Activated CD8-positive, alpha-beta T cell treated with anti-CD3 and anti-CD28 coated beads, Interleukin-2, amount 10 ng/mL, durations not matched to agents 7 days and 5 days (primary cell): ENCODE measurements at regions not wholly inside any gene's neighbourhood (a gene's known extent, or its start where the extent isn't known, plus 50 kb on each side); places are given as distances from the start of the nearest gene placed in this dataset.

ENCODE experiments used
- ATAC-seq: fragments of 150-1000 bp; cut with Tn5 transposase; one replicate; pipeline ENCODE4 v1.10.0; 2021; ENCODE audit warnings: moderate library complexity
- CTCF ChIA-PET: fragments of 350-600 bp; sonication (Branson Sonifier 250); formaldehyde crosslinking; loops from one replicate; lab custom pipeline; 2021; ENCODE audit warnings: antibody characterized with exemption; lab: Charles Lee
- POLR2A ChIA-PET: fragments of 350-600 bp; sonication (Branson Sonifier 250); formaldehyde crosslinking; loops from one replicate; lab custom pipeline; 2021; ENCODE audit warnings: antibody characterized with exemption; lab: Charles Lee
- DNase-seq: peaks from one replicate; pipeline ENCODE4 v3.0.0-alpha.2; 2020
- H3K27ac Mint-ChIP-seq: one replicate; pipeline ENCODE4 v1.8.0; 2021; ENCODE audit warnings: mild to moderate bottlenecking, mixed read lengths
- H3K27me3 Mint-ChIP-seq: one replicate; pipeline ENCODE4 v1.8.0; 2021; ENCODE audit warnings: low read depth, mixed read lengths
- H3K36me3 Mint-ChIP-seq: one replicate; pipeline ENCODE4 v1.8.0; 2021; ENCODE audit warnings: low read depth, mixed read lengths
- H3K4me1 Mint-ChIP-seq: one replicate; pipeline ENCODE4 v1.8.0; 2021; ENCODE audit warnings: low read depth, mixed read lengths
- H3K4me3 Mint-ChIP-seq: one replicate; pipeline ENCODE4 v1.8.0; 2021; ENCODE audit warnings: mild to moderate bottlenecking, mixed read lengths
- H3K9me3 Mint-ChIP-seq: one replicate; pipeline ENCODE4 v1.8.0; 2022; ENCODE audit warnings: mixed read lengths; ENCODE audit not compliant: insufficient read depth

- H3K27ac Mint-ChIP-seq: no peak overlapping the region
- no peaks in the 10 kb centered on the region for H3K9me3 Mint-ChIP-seq
- DNase-seq (no peak), ATAC-seq (no peak)
- no peak overlapping the region for H3K4me3 Mint-ChIP-seq
- no peaks in the 10 kb centered on the region for H3K36me3 Mint-ChIP-seq
- ChIA-PET POLR2A (no interaction called here), CTCF (no interaction called here)
- peaks cover 9% of the 10 kb centered on the region for H3K4me1 Mint-ChIP-seq
- peaks cover 16% of the 10 kb centered on the region for H3K27me3 Mint-ChIP-seq
Measured at GRCh38 chr6:47381036-47381435, 71.3 kb upstream of the TNFRSF21 start.

- DNase-seq: no peak
- POLR2A ChIA-PET: no interaction called here
- Mint-ChIP-seq H3K9me3 (peaks cover 3% of the 10 kb centered on the region), H3K36me3 (peaks cover 2% of the 10 kb centered on the region), H3K27me3 (peaks cover 15% of the 10 kb centered on the region), H3K27ac (no peak overlapping the region), H3K4me1 (peaks cover 3% of the 10 kb centered on the region), H3K4me3 (no peak overlapping the region)
- CTCF ChIA-PET: no interaction called here
- ATAC-seq: no peak
Measured at GRCh38 chr6:47383360-47383759, 73.7 kb upstream of the TNFRSF21 start.

- ATAC-seq (no peak), DNase-seq (no peak)
- ChIA-PET POLR2A (no interaction called here), CTCF (no interaction called here)
- peaks cover 3% of the 10 kb centered on the region for H3K9me3 Mint-ChIP-seq
- H3K27me3 Mint-ChIP-seq: peaks cover 3% of the 10 kb centered on the region
- peaks cover 2% of the 10 kb centered on the region for H3K36me3 Mint-ChIP-seq
- no peak overlapping the region for H3K4me3 Mint-ChIP-seq
- no peak overlapping the region for H3K27ac Mint-ChIP-seq
- peaks cover under 1% of the 10 kb centered on the region for H3K4me1 Mint-ChIP-seq
Measured at GRCh38 chr6:47391675-47392074, 82.0 kb upstream of the TNFRSF21 start.

GRCh38 chr6:47392251-47392650, 82.5 kb upstream of the TNFRSF21 start:
- H3K36me3 Mint-ChIP-seq: peaks cover 2% of the 10 kb centered on the region
- ATAC-seq: no peak
- H3K27ac Mint-ChIP-seq: no peak overlapping the region
- POLR2A ChIA-PET: no interaction called here
- peaks cover 5% of the 10 kb centered on the region for H3K27me3 Mint-ChIP-seq
- peaks cover 3% of the 10 kb centered on the region for H3K9me3 Mint-ChIP-seq
- no peak for DNase-seq
- H3K4me1 Mint-ChIP-seq: no peaks in the 10 kb centered on the region
- CTCF ChIA-PET: no interaction called here
- H3K4me3 Mint-ChIP-seq: no peak overlapping the region

- no peak overlapping the region for H3K4me3 Mint-ChIP-seq
- no peak for ATAC-seq
- DNase-seq: no peak
- POLR2A ChIA-PET: interaction anchor here (0.7 kb wide), 2 partner anchors 325 to 2000 kb away, joined by 3 read pairs; no protein-coding TSS in a partner anchor
- no peaks in the 10 kb centered on the region for H3K36me3 Mint-ChIP-seq
- H3K4me1 Mint-ChIP-seq: no peaks in the 10 kb centered on the region
- H3K27ac Mint-ChIP-seq: no peak overlapping the region
- H3K9me3 Mint-ChIP-seq: no peaks in the 10 kb centered on the region
- CTCF ChIA-PET: no interaction called here
- peaks cover 11% of the 10 kb centered on the region for H3K27me3 Mint-ChIP-seq
Measured at GRCh38 chr6:47396401-47397069, 81.1 kb upstream of the CD2AP start.

- no peaks in the 10 kb centered on the region for H3K36me3 Mint-ChIP-seq
- POLR2A ChIA-PET: interaction anchor here (0.7 kb wide), 1 partner anchor 14 kb away, joined by 3 read pairs; no protein-coding TSS in a partner anchor
- no peak overlapping the region for H3K27ac Mint-ChIP-seq
- no peak overlapping the region for H3K4me3 Mint-ChIP-seq
- H3K4me1 Mint-ChIP-seq: no peaks in the 10 kb centered on the region
- no peaks in the 10 kb centered on the region for H3K9me3 Mint-ChIP-seq
- ATAC-seq: no peak
- peaks cover 8% of the 10 kb centered on the region for H3K27me3 Mint-ChIP-seq
- DNase-seq: no peak
- CTCF ChIA-PET: no interaction called here
Measured at GRCh38 chr6:47400581-47400980, 77.0 kb upstream of the CD2AP start.

GRCh38 chr6:47402081-47402480, 75.5 kb upstream of the CD2AP start:
- ChIA-PET CTCF (no interaction called here), POLR2A (no interaction called here)
- H3K27me3 Mint-ChIP-seq: peaks cover 6% of the 10 kb centered on the region
- ATAC-seq (no peak), DNase-seq (no peak)
- no peak overlapping the region for H3K4me3 Mint-ChIP-seq
- H3K27ac Mint-ChIP-seq: no peak overlapping the region
- H3K36me3 Mint-ChIP-seq: no peaks in the 10 kb centered on the region
- no peaks in the 10 kb centered on the region for H3K4me1 Mint-ChIP-seq
- H3K9me3 Mint-ChIP-seq: no peaks in the 10 kb centered on the region

- no peaks in the 10 kb centered on the region for H3K4me1 Mint-ChIP-seq
- ChIA-PET POLR2A (no interaction called here), CTCF (no interaction called here)
- no peaks in the 10 kb centered on the region for H3K9me3 Mint-ChIP-seq
- no peak for ATAC-seq
- peaks cover 7% of the 10 kb centered on the region for H3K27me3 Mint-ChIP-seq
- H3K36me3 Mint-ChIP-seq: no peaks in the 10 kb centered on the region
- DNase-seq: no peak
- H3K4me3 Mint-ChIP-seq: no peak overlapping the region
- no peak overlapping the region for H3K27ac Mint-ChIP-seq
Measured at GRCh38 chr6:47403056-47403455, 74.5 kb upstream of the CD2AP start.

GRCh38 chr6:47403801-47404200, 73.8 kb upstream of the CD2AP start:
- ChIA-PET CTCF (no interaction called here), POLR2A (no interaction called here)
- no peak overlapping the region for H3K4me3 Mint-ChIP-seq
- ATAC-seq (no peak), DNase-seq (no peak)
- no peaks in the 10 kb centered on the region for H3K36me3 Mint-ChIP-seq
- H3K9me3 Mint-ChIP-seq: no peaks in the 10 kb centered on the region
- no peaks in the 10 kb centered on the region for H3K4me1 Mint-ChIP-seq
- H3K27me3 Mint-ChIP-seq: peaks cover 7% of the 10 kb centered on the region
- H3K27ac Mint-ChIP-seq: no peak overlapping the region

GRCh38 chr6:47404435-47404834, 73.2 kb upstream of the CD2AP start:
- no peak overlapping the region for H3K27ac Mint-ChIP-seq
- ChIA-PET CTCF (interaction anchor here (1.3 kb wide), 1 partner anchor 10 kb away, joined by 4 read pairs; no protein-coding TSS in a partner anchor), POLR2A (no interaction called here)
- H3K4me1 Mint-ChIP-seq: no peaks in the 10 kb centered on the region
- peaks cover 9% of the 10 kb centered on the region for H3K27me3 Mint-ChIP-seq
- ATAC-seq (no peak), DNase-seq (no peak)
- no peaks in the 10 kb centered on the region for H3K9me3 Mint-ChIP-seq
- no peak overlapping the region for H3K4me3 Mint-ChIP-seq
- H3K36me3 Mint-ChIP-seq: no peaks in the 10 kb centered on the region

- ATAC-seq (no peak), DNase-seq (no peak)
- H3K27ac Mint-ChIP-seq: no peak overlapping the region
- no peak overlapping the region for H3K4me3 Mint-ChIP-seq
- H3K4me1 Mint-ChIP-seq: no peaks in the 10 kb centered on the region
- peaks cover 9% of the 10 kb centered on the region for H3K27me3 Mint-ChIP-seq
- ChIA-PET POLR2A (no interaction called here), CTCF (interaction anchor here (1.3 kb wide), 1 partner anchor 10 kb away, joined by 4 read pairs; no protein-coding TSS in a partner anchor)
- H3K9me3 Mint-ChIP-seq: no peaks in the 10 kb centered on the region
- H3K36me3 Mint-ChIP-seq: no peaks in the 10 kb centered on the region
Measured at GRCh38 chr6:47405273-47405672, 72.3 kb upstream of the CD2AP start.

- CTCF ChIA-PET: interaction anchor here (0.9 to 2.4 kb wide), 4 partner anchors 187 to 380 kb away, joined by 3 to 9 read pairs (median 5); partner anchors contain the start of gene OPN5
- ATAC-seq: no peak
- Mint-ChIP-seq H3K4me1 (no peaks in the 10 kb centered on the region), H3K4me3 (no peak overlapping the region), H3K9me3 (no peaks in the 10 kb centered on the region), H3K27me3 (peaks cover 6% of the 10 kb centered on the region), H3K27ac (no peak overlapping the region), H3K36me3 (no peaks in the 10 kb centered on the region)
- no peak for DNase-seq
- POLR2A ChIA-PET: no interaction called here
Measured at GRCh38 chr6:47407300-47408281, 70.0 kb upstream of the CD2AP start.
